ENCODE measurements at regions not wholly inside any gene's neighbourhood (a gene's known extent, or its start where the extent isn't known, plus 50 kb on each side); places are given as distances from the start of the nearest gene placed in this dataset.
"Not testable (repeated sequence)": the region's sequence is repeated elsewhere in the genome, so short reads cannot be mapped to it uniquely, and the experiment has no call there.

- no CpG with 5 or more reads among the region's 2 CpGs for WGBS, 2 experiments (ENCODE audit: insufficient coverage in 2 of 2)
- Histone ChIP-seq H3K27ac (ENCODE audit: low read depth, low read length, severe bottlenecking) (no peak overlapping the region), H3K9me3 (ENCODE audit: control insufficient read depth, low read length) (no peaks in the 10 kb centered on the region), H3K36me3 (ENCODE audit: control insufficient read depth, insufficient read depth, low read length) (no peaks in the 10 kb centered on the region), H3K4me3 (ENCODE audit: extremely low read depth, insufficient read depth, low read length, poor library complexity, severe bottlenecking) (no peak overlapping the region), H3K4me1 (ENCODE audit: control insufficient read depth, insufficient read depth, low read length, poor library complexity, severe bottlenecking) (no peaks in the 10 kb centered on the region)
Measured at GRCh38 chr5:43837091-43837490, 234.1 kb downstream of the NNT start.

- Histone ChIP-seq H3K27ac (ENCODE audit: low read depth, low read length, severe bottlenecking) (no peak overlapping the region), H3K9me3 (ENCODE audit: control insufficient read depth, low read length) (no peaks in the 10 kb centered on the region), H3K36me3 (ENCODE audit: control insufficient read depth, insufficient read depth, low read length) (no peaks in the 10 kb centered on the region), H3K4me3 (ENCODE audit: extremely low read depth, insufficient read depth, low read length, poor library complexity, severe bottlenecking) (no peak overlapping the region), H3K4me1 (ENCODE audit: control insufficient read depth, insufficient read depth, low read length, poor library complexity, severe bottlenecking) (no peaks in the 10 kb centered on the region)
- no CpG with 5 or more reads among the region's 1 CpG for WGBS, 2 experiments (ENCODE audit: insufficient coverage in 2 of 2)
Measured at GRCh38 chr5:43833961-43834360, 231.0 kb downstream of the NNT start.

- not testable (repeated sequence) for H3K9me3 ChIP-seq (ENCODE audit: control insufficient read depth, low read length); H3K4me3 ChIP-seq (ENCODE audit: extremely low read depth, insufficient read depth, low read length, poor library complexity, severe bottlenecking)
- 96 to 100% methylated on average over 8 to 12 of the region's 26 CpGs for WGBS, 2 experiments (ENCODE audit: insufficient coverage in 2 of 2)
Measured at GRCh38 chr5:43824325-43824964, 221.5 kb downstream of the NNT start.

GRCh38 chr5:43818394-43818793 lies 215.4 kb downstream of the NNT start:
- H3K9me3 ChIP-seq (ENCODE audit: control insufficient read depth, low read length), result peaks cover 36% of the 10 kb centered on the region
- not testable (repeated sequence) for H3K36me3 ChIP-seq (ENCODE audit: control insufficient read depth, insufficient read depth, low read length); H3K4me1 ChIP-seq (ENCODE audit: control insufficient read depth, insufficient read depth, low read length, poor library complexity, severe bottlenecking); H3K27ac ChIP-seq (ENCODE audit: low read depth, low read length, severe bottlenecking); H3K4me3 ChIP-seq (ENCODE audit: extremely low read depth, insufficient read depth, low read length, poor library complexity, severe bottlenecking)
- WGBS, 2 experiments (ENCODE audit: insufficient coverage in 2 of 2), result 71 to 100% methylated on average over 1 of the region's 1 CpG

More at GRCh38 chr5:43824325-43824964, 221.5 kb downstream of the NNT start:
- H3K27ac ChIP-seq (ENCODE audit: low read depth, low read length, severe bottlenecking); H3K36me3 ChIP-seq (ENCODE audit: control insufficient read depth, insufficient read depth, low read length); H3K4me1 ChIP-seq (ENCODE audit: control insufficient read depth, insufficient read depth, low read length, poor library complexity, severe bottlenecking): not testable (repeated sequence)

- H3K4me1 ChIP-seq (ENCODE audit: control insufficient read depth, insufficient read depth, low read length, poor library complexity, severe bottlenecking), result no peaks in the 10 kb centered on the region
- H3K27ac ChIP-seq (ENCODE audit: low read depth, low read length, severe bottlenecking), result no peak overlapping the region
- H3K9me3 ChIP-seq (ENCODE audit: control insufficient read depth, low read length), result peaks cover 33% of the 10 kb centered on the region
- no peaks in the 10 kb centered on the region for H3K36me3 ChIP-seq (ENCODE audit: control insufficient read depth, insufficient read depth, low read length)
- no peak overlapping the region for H3K4me3 ChIP-seq (ENCODE audit: extremely low read depth, insufficient read depth, low read length, poor library complexity, severe bottlenecking)
Measured at GRCh38 chr5:43815497-43815896, 212.5 kb downstream of the NNT start.

GRCh38 chr5:43804723-43805122 lies 201.7 kb downstream of the NNT start:
- no peak overlapping the region for H3K27ac ChIP-seq (ENCODE audit: low read depth, low read length, severe bottlenecking)
- H3K4me3 ChIP-seq (ENCODE audit: extremely low read depth, insufficient read depth, low read length, poor library complexity, severe bottlenecking), result no peak overlapping the region
- H3K9me3 ChIP-seq (ENCODE audit: control insufficient read depth, low read length), result no peaks in the 10 kb centered on the region
- H3K36me3 ChIP-seq (ENCODE audit: control insufficient read depth, insufficient read depth, low read length), result no peaks in the 10 kb centered on the region
- H3K4me1 ChIP-seq (ENCODE audit: control insufficient read depth, insufficient read depth, low read length, poor library complexity, severe bottlenecking), result no peaks in the 10 kb centered on the region

- Histone ChIP-seq H3K27ac (ENCODE audit: low read depth, low read length, severe bottlenecking) (no peak overlapping the region), H3K4me3 (ENCODE audit: extremely low read depth, insufficient read depth, low read length, poor library complexity, severe bottlenecking) (no peak overlapping the region), H3K4me1 (ENCODE audit: control insufficient read depth, insufficient read depth, low read length, poor library complexity, severe bottlenecking) (no peaks in the 10 kb centered on the region), H3K9me3 (ENCODE audit: control insufficient read depth, low read length) (no peaks in the 10 kb centered on the region), H3K36me3 (ENCODE audit: control insufficient read depth, insufficient read depth, low read length) (no peaks in the 10 kb centered on the region)
- WGBS, 2 experiments (ENCODE audit: insufficient coverage in 2 of 2), result 100% methylated on average over 1 to 3 of the region's 3 CpGs
Measured at GRCh38 chr5:43804041-43804440, 201.1 kb downstream of the NNT start.

- WGBS, 2 experiments (ENCODE audit: insufficient coverage in 2 of 2), result 80% methylated on average over 2 of the region's 3 CpGs; no CpG with 5 or more reads in 1 of the 2 experiments
- Histone ChIP-seq H3K4me3 (ENCODE audit: extremely low read depth, insufficient read depth, low read length, poor library complexity, severe bottlenecking) (no peak overlapping the region), H3K4me1 (ENCODE audit: control insufficient read depth, insufficient read depth, low read length, poor library complexity, severe bottlenecking) (no peaks in the 10 kb centered on the region), H3K36me3 (ENCODE audit: control insufficient read depth, insufficient read depth, low read length) (no peaks in the 10 kb centered on the region), H3K9me3 (ENCODE audit: control insufficient read depth, low read length) (no peaks in the 10 kb centered on the region), H3K27ac (ENCODE audit: low read depth, low read length, severe bottlenecking) (no peak overlapping the region)
Measured at GRCh38 chr5:43802651-43803050, 199.7 kb downstream of the NNT start.

GRCh38 chr5:43802119-43802518 lies 199.1 kb downstream of the NNT start:
- no peaks in the 10 kb centered on the region for H3K36me3 ChIP-seq (ENCODE audit: control insufficient read depth, insufficient read depth, low read length)
- WGBS, 2 experiments (ENCODE audit: insufficient coverage in 2 of 2), result no CpG with 5 or more reads among the region's 1 CpG
- H3K27ac ChIP-seq (ENCODE audit: low read depth, low read length, severe bottlenecking), result no peak overlapping the region
- H3K9me3 ChIP-seq (ENCODE audit: control insufficient read depth, low read length), result no peaks in the 10 kb centered on the region
- H3K4me3 ChIP-seq (ENCODE audit: extremely low read depth, insufficient read depth, low read length, poor library complexity, severe bottlenecking), result no peak overlapping the region
- no peaks in the 10 kb centered on the region for H3K4me1 ChIP-seq (ENCODE audit: control insufficient read depth, insufficient read depth, low read length, poor library complexity, severe bottlenecking)

- Histone ChIP-seq H3K27ac (ENCODE audit: low read depth, low read length, severe bottlenecking) (no peak overlapping the region), H3K4me3 (ENCODE audit: extremely low read depth, insufficient read depth, low read length, poor library complexity, severe bottlenecking) (no peak overlapping the region), H3K9me3 (ENCODE audit: control insufficient read depth, low read length) (no peaks in the 10 kb centered on the region), H3K4me1 (ENCODE audit: control insufficient read depth, insufficient read depth, low read length, poor library complexity, severe bottlenecking) (no peaks in the 10 kb centered on the region), H3K36me3 (ENCODE audit: control insufficient read depth, insufficient read depth, low read length) (no peaks in the 10 kb centered on the region)
Measured at GRCh38 chr5:43798740-43799139, 195.8 kb downstream of the NNT start.

- H3K4me3 ChIP-seq (ENCODE audit: extremely low read depth, insufficient read depth, low read length, poor library complexity, severe bottlenecking), result not testable (repeated sequence)
- WGBS, 2 experiments (ENCODE audit: insufficient coverage in 2 of 2), result 89 to 96% methylated on average over 3 to 6 of the region's 6 CpGs
Measured at GRCh38 chr5:43791880-43792279, 188.9 kb downstream of the NNT start.

More at GRCh38 chr5:43791880-43792279, 188.9 kb downstream of the NNT start:
- not testable (repeated sequence) for H3K9me3 ChIP-seq (ENCODE audit: control insufficient read depth, low read length); H3K4me1 ChIP-seq (ENCODE audit: control insufficient read depth, insufficient read depth, low read length, poor library complexity, severe bottlenecking); H3K36me3 ChIP-seq (ENCODE audit: control insufficient read depth, insufficient read depth, low read length); H3K27ac ChIP-seq (ENCODE audit: low read depth, low read length, severe bottlenecking)
